HCT116 (cell line): ENCODE measurements at regions not wholly inside any gene's neighbourhood (a gene's known extent, or its start where the extent isn't known, plus 50 kb on each side); places are given as distances from the start of the nearest gene placed in this dataset.

Experiments
- ATAC-seq: fragments of 200-7000 bp; cut with Tn5 transposase; 2 replicates; pipeline ENCODE4 v1.9.1; 2020; ENCODE audit warnings: mild to moderate bottlenecking, moderate library complexity
- BruUV-seq: library from RNA; stranded (reverse); fragments of 400-500 nt; replicated peaks from 2 replicates; lab custom pipeline; 2021; lab: Mats Ljungman, UMichigan
- CTCF ChIA-PET: fragments of 300-600 bp; sonication (Branson Sonifier 250); formaldehyde crosslinking; loops from one replicate; lab custom pipeline; 2021; ENCODE audit warnings: antibody characterized with exemption; lab: Charles Lee
- POLR2A ChIA-PET: fragments of 300-600, 350-600 bp; sonication (Branson Sonifier 250); formaldehyde crosslinking; loops from one replicate; lab custom pipeline; 2021; ENCODE audit warnings: antibody characterized with exemption; lab: Charles Lee
- RAD21 ChIA-PET, 2 experiments: fragments of 300-600 bp; sonication (Branson Sonifier 250); formaldehyde crosslinking; loops; one replicate each; lab custom pipeline; 2023; ENCODE audit warnings: low total read pairs in 2 of 2; ENCODE audit not compliant: uncharacterized antibody in 2 of 2, unreplicated experiment in 2 of 2, low non-redundant PET in 1 of 2; lab: Charles Lee
- DNase-seq: peaks from one replicate; pipeline ENCODE4 v3.0.0-alpha.2; 2010; ENCODE audit warnings: low read depth, low spot score
- H2AFZ ChIP-seq: fragments of 200-600 bp; shearing (Covaris generic), sonication (generic); 2 replicates; pipeline ENCODE4 v1.6.1; 2017; ENCODE audit warnings: low read depth, mixed run types, mixed read lengths, antibody characterized with exemption, low read length; ENCODE audit not compliant: poor library complexity, severe bottlenecking
- H3K27ac ChIP-seq: 2 replicates; pipeline ENCODE4 v1.5.1; 2012; ENCODE audit warnings: low read depth, low read length
- H3K27me3 ChIP-seq: fragments of 200-600 bp; sonication (generic); 2 replicates; pipeline ENCODE4 v1.6.1; 2016; ENCODE audit warnings: mixed run types, low read length, mixed read lengths; ENCODE audit not compliant: insufficient read depth
- H3K36me3 ChIP-seq, 2 experiments: fragments of 200-500 bp in 1 of 2; fragments of 200-600 bp in 1 of 2; sonication (Bioruptor generic) in 1 of 2; sonication (generic) in 1 of 2; 2 replicates each; pipeline versions ENCODE4 v1.5.1 to v1.6.1; 2014 to 2016; ENCODE audit warnings: low read length in 2 of 2, inconsistent platforms in 1 of 2, mixed read lengths in 1 of 2, mixed run types in 1 of 2; ENCODE audit not compliant: insufficient read depth in 2 of 2, control insufficient read depth in 1 of 2
- H3K4me1 ChIP-seq, 2 experiments: fragments of 200-600 bp in 1 of 2; sonication (generic) in 1 of 2; 2 replicates each; pipeline versions ENCODE4 v1.5.1 to v1.6.1; 2012 to 2017; ENCODE audit warnings: low read length in 2 of 2, inconsistent platforms in 1 of 2, mild to moderate bottlenecking in 1 of 2, mixed read lengths in 1 of 2, mixed run types in 1 of 2, moderate library complexity in 1 of 2; ENCODE audit not compliant: insufficient read depth in 2 of 2, control insufficient read depth in 1 of 2
- H3K4me2 ChIP-seq: fragments of 200-600 bp; sonication (generic); 2 replicates; pipeline ENCODE4 v1.6.1; 2017; ENCODE audit warnings: mixed run types, low read length, mixed read lengths
- H3K4me3 ChIP-seq, 2 experiments: fragments of 200-600 bp in 1 of 2; sonication (generic) in 1 of 2; replicated peaks in 1 of 2; 2 replicates each; pipeline ENCODE4 v1.5.1; 2011 to 2016; ENCODE audit warnings: low read length in 2 of 2, control low read depth in 1 of 2, low read depth in 1 of 2, mild to moderate bottlenecking in 1 of 2, mixed read lengths in 1 of 2, mixed run types in 1 of 2
- H3K79me2 ChIP-seq: fragments of 200-600 bp; sonication (generic); 2 replicates; pipeline ENCODE4 v1.6.1; 2017; ENCODE audit warnings: mild to moderate bottlenecking, mixed run types, low read length, moderate library complexity, mixed read lengths; ENCODE audit not compliant: insufficient read depth
- H3K9ac ChIP-seq: fragments of 200-600 bp; sonication (generic); 2 replicates; pipeline ENCODE4 v1.6.1; 2016; ENCODE audit warnings: low read length, mixed read lengths
- H3K9me2 ChIP-seq: fragments of 200-600 bp; sonication (generic), shearing (Covaris generic); 2 replicates; pipeline ENCODE4 v1.6.1; 2017; ENCODE audit warnings: mixed run types, mild to moderate bottlenecking, moderate library complexity; ENCODE audit not compliant: insufficient read depth
- H3K9me3 ChIP-seq, 2 experiments: fragments of 200-500 bp in 1 of 2; fragments of 200-600 bp in 1 of 2; sonication (Bioruptor generic) in 1 of 2; sonication (generic) in 1 of 2; 2 replicates each; pipeline ENCODE4 v1.6.1; 2014 to 2017; ENCODE audit warnings: low read length in 2 of 2, mixed read lengths in 2 of 2, inconsistent platforms in 1 of 2, low read depth in 1 of 2, mild to moderate bottlenecking in 1 of 2, mixed run types in 1 of 2, moderate library complexity in 1 of 2; ENCODE audit not compliant: control insufficient read depth in 1 of 2, insufficient read depth in 1 of 2
- H4K20me1 ChIP-seq: fragments of 200-600 bp; sonication (generic), shearing (Covaris generic); 2 replicates; pipeline ENCODE4 v1.6.1; 2017; ENCODE audit warnings: mixed run types, mild to moderate bottlenecking, moderate library complexity; ENCODE audit not compliant: insufficient read depth
- CBX3 ChIP-seq: IDR thresholded peaks from 2 replicates; pipeline ENCODE4 v1.6.1; 2012; ENCODE audit warnings: low read depth
- CEBPB ChIP-seq: IDR thresholded peaks from 2 replicates; pipeline ENCODE4 v1.6.1; 2012; ENCODE audit warnings: low read depth
- EGR1 ChIP-seq: IDR thresholded peaks from 2 replicates; pipeline ENCODE4 v1.6.1; 2012; ENCODE audit warnings: low read depth
- ELF1 ChIP-seq: IDR thresholded peaks from 2 replicates; pipeline ENCODE4 v1.6.1; 2012; ENCODE audit warnings: low read depth, borderline replicate concordance
- EZH2phosphoT487 ChIP-seq: fragments of 200-600 bp; IDR thresholded peaks from 2 replicates; pipeline ENCODE4 v1.6.1; 2018; ENCODE audit warnings: antibody characterized with exemption, borderline replicate concordance
- JUND ChIP-seq: IDR thresholded peaks from 2 replicates; pipeline ENCODE4 v1.6.1; 2012
- POLR2A ChIP-seq: IDR thresholded peaks from 2 replicates; pipeline ENCODE4 v1.7.0; 2011; ENCODE audit warnings: borderline replicate concordance; ENCODE audit not compliant: insufficient read depth, insufficient read length; ENCODE audit errors: extremely low read depth
- SP1 ChIP-seq: IDR thresholded peaks from 2 replicates; pipeline ENCODE4 v1.6.1; 2012; ENCODE audit warnings: low read depth
- SRF ChIP-seq: IDR thresholded peaks from 2 replicates; pipeline ENCODE4 v1.6.1; 2012; ENCODE audit warnings: low read depth
- TCF7L2 ChIP-seq: IDR thresholded peaks from 2 replicates; pipeline ENCODE4 v1.7.0; 2011; ENCODE audit warnings: borderline replicate concordance, inconsistent platforms; ENCODE audit not compliant: insufficient read depth, insufficient read length; ENCODE audit errors: extremely low read depth
- ZFX ChIP-seq: fragments of 450-650 bp; IDR thresholded peaks from 2 replicates; pipeline ENCODE4 v1.6.1; 2017
- ZNF274 ChIP-seq: fragments of 200-500 bp; sonication (Bioruptor generic); IDR thresholded peaks from 2 replicates; pipeline ENCODE4 v1.6.1; 2014; ENCODE audit warnings: mild to moderate bottlenecking, low read depth, low read length, inconsistent platforms
- intact Hi-C: fragments of 100-400 bp; cut with micrococcal nuclease; formaldehyde crosslinking; loops from 2 replicates; pipeline ENCODE4 v1.10.0; 2022
- TF ChIP-seq, protein P1 (sequence below): IDR thresholded peaks from 2 replicates; pipeline ENCODE4 v1.6.1; 2012
- TF ChIP-seq, protein P2 (sequence below): IDR thresholded peaks from 2 replicates; pipeline ENCODE4 v1.6.1; 2011; ENCODE audit warnings: mild to moderate bottlenecking, low read length, moderate library complexity; ENCODE audit not compliant: insufficient replicate concordance; ENCODE audit errors: extremely low read depth
- TF ChIP-seq, protein P3 (sequence below), 3 experiments: fragments of 200-600 bp in 1 of 3; sonication (generic) in 1 of 3; IDR thresholded peaks in 2 of 3; conservative IDR thresholded peaks in 1 of 3; 2 replicates each; pipeline ENCODE4 v1.5.1; 2012 to 2017; ENCODE audit warnings: low read depth in 2 of 3, low read length in 2 of 3, antibody characterized with exemption in 1 of 3, borderline replicate concordance in 1 of 3, control low read depth in 1 of 3, mild to moderate bottlenecking in 1 of 3, mixed read lengths in 1 of 3, mixed run types in 1 of 3, moderate library complexity in 1 of 3; ENCODE audit not compliant: insufficient read depth in 1 of 3
- TF ChIP-seq, protein P4 (sequence below): IDR thresholded peaks from 2 replicates; pipeline ENCODE4 v1.6.1; 2012
- TF ChIP-seq, protein P5 (sequence below): IDR thresholded peaks from 2 replicates; pipeline ENCODE4 v1.6.1; 2012; ENCODE audit warnings: low read depth

DNA sequence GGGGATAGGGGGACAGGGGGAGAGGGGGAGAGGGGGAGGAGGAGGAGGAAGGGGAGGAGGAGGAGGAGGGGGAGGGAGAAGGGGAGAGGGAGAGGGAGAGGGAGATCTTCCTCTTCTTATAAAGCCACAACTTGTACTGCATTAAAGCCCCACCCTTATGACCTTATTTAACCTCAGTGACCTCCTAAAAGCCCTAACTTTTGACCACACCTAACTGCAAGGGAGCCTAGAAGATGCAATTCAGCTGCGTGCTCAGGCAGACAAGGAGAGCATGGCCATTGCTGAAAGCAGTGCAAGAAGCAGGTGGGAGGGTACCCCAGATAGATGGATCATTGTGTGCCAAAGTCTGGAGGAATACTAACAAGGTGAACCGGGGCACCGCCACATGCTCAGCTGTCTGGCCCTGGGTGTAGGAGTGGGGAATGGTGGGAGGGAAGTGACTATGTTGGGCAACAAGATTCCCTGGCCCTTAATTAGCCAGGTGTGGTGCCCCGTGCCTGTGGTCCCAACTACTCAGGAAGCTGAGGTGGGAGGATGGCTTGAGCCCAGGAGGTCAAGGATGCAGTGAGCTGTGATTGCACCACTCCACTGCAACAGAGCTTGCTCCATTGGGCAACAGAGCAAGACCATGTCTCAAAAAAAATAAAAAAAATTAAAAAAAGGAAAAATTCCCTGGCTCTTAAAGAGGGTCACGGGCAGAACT is 125.4 kb upstream of the BOD1 start:
- intact Hi-C loops = no loop called here
- no peaks in the 10 kb centered on the region for H4K20me1 ChIP-seq
- no peaks in the 10 kb centered on the region for H3K79me2 ChIP-seq
- no peak overlapping the region for H3K4me2 ChIP-seq
- no peak for TF ChIP-seq ZFX
- TF ChIP-seq SP1 = no peak
- no peak for TF ChIP-seq TCF7L2
- TF ChIP-seq EZH2phosphoT487 = no peak
- no peak for TF ChIP-seq CEBPB
- TF ChIP-seq, protein P1, sequence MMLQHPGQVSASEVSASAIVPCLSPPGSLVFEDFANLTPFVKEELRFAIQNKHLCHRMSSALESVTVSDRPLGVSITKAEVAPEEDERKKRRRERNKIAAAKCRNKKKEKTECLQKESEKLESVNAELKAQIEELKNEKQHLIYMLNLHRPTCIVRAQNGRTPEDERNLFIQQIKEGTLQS = no peak
- no peak for TF ChIP-seq JUND
- TF ChIP-seq SRF = no peak
- TF ChIP-seq, protein P2, sequence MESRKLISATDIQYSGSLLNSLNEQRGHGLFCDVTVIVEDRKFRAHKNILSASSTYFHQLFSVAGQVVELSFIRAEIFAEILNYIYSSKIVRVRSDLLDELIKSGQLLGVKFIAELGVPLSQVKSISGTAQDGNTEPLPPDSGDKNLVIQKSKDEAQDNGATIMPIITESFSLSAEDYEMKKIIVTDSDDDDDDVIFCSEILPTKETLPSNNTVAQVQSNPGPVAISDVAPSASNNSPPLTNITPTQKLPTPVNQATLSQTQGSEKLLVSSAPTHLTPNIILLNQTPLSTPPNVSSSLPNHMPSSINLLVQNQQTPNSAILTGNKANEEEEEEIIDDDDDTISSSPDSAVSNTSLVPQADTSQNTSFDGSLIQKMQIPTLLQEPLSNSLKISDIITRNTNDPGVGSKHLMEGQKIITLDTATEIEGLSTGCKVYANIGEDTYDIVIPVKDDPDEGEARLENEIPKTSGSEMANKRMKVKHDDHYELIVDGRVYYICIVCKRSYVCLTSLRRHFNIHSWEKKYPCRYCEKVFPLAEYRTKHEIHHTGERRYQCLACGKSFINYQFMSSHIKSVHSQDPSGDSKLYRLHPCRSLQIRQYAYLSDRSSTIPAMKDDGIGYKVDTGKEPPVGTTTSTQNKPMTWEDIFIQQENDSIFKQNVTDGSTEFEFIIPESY = no peak
- TF ChIP-seq ZNF274 = no peak
- TF ChIP-seq POLR2A = no peak
- no peak for TF ChIP-seq EGR1
- TF ChIP-seq ELF1 = no peak
- TF ChIP-seq, protein P3, sequence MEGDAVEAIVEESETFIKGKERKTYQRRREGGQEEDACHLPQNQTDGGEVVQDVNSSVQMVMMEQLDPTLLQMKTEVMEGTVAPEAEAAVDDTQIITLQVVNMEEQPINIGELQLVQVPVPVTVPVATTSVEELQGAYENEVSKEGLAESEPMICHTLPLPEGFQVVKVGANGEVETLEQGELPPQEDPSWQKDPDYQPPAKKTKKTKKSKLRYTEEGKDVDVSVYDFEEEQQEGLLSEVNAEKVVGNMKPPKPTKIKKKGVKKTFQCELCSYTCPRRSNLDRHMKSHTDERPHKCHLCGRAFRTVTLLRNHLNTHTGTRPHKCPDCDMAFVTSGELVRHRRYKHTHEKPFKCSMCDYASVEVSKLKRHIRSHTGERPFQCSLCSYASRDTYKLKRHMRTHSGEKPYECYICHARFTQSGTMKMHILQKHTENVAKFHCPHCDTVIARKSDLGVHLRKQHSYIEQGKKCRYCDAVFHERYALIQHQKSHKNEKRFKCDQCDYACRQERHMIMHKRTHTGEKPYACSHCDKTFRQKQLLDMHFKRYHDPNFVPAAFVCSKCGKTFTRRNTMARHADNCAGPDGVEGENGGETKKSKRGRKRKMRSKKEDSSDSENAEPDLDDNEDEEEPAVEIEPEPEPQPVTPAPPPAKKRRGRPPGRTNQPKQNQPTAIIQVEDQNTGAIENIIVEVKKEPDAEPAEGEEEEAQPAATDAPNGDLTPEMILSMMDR (IDR thresholded peaks at IDR 0.05 in 2 of 3, conservative IDR thresholded peaks at IDR 0.05 in 1 of 3; ENCODE audit: borderline replicate concordance in 1 of 3, insufficient read depth in 1 of 3, low read depth in 2 of 3, low read length in 2 of 3) = no peak
- TF ChIP-seq CBX3 = no peak
- TF ChIP-seq, protein P4, sequence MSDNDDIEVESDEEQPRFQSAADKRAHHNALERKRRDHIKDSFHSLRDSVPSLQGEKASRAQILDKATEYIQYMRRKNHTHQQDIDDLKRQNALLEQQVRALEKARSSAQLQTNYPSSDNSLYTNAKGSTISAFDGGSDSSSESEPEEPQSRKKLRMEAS = no peak
- TF ChIP-seq, protein P5, sequence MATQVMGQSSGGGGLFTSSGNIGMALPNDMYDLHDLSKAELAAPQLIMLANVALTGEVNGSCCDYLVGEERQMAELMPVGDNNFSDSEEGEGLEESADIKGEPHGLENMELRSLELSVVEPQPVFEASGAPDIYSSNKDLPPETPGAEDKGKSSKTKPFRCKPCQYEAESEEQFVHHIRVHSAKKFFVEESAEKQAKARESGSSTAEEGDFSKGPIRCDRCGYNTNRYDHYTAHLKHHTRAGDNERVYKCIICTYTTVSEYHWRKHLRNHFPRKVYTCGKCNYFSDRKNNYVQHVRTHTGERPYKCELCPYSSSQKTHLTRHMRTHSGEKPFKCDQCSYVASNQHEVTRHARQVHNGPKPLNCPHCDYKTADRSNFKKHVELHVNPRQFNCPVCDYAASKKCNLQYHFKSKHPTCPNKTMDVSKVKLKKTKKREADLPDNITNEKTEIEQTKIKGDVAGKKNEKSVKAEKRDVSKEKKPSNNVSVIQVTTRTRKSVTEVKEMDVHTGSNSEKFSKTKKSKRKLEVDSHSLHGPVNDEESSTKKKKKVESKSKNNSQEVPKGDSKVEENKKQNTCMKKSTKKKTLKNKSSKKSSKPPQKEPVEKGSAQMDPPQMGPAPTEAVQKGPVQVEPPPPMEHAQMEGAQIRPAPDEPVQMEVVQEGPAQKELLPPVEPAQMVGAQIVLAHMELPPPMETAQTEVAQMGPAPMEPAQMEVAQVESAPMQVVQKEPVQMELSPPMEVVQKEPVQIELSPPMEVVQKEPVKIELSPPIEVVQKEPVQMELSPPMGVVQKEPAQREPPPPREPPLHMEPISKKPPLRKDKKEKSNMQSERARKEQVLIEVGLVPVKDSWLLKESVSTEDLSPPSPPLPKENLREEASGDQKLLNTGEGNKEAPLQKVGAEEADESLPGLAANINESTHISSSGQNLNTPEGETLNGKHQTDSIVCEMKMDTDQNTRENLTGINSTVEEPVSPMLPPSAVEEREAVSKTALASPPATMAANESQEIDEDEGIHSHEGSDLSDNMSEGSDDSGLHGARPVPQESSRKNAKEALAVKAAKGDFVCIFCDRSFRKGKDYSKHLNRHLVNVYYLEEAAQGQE = no peak
- no peak overlapping the region for H3K9ac ChIP-seq
- no peaks in the 10 kb centered on the region for H3K9me3 ChIP-seq
- H3K4me3 ChIP-seq = no peak overlapping the region
- no peaks in the 10 kb centered on the region for H3K27me3 ChIP-seq
- DNase-seq (no peak), ATAC-seq (no peak)
- POLR2A ChIA-PET = no interaction called here
- BruUV-seq = no TSS peak
- H2AFZ ChIP-seq = no peak overlapping the region
- H3K36me3 ChIP-seq = no peaks in the 10 kb centered on the region
- peaks cover 0 to 7% of the 10 kb centered on the region in 2 experiments; a peak in 1 of 4 replicates for H3K4me1 ChIP-seq
- RAD21 ChIA-PET = no interaction called here
- no peak overlapping the region for H3K27ac ChIP-seq
- no peaks in the 10 kb centered on the region for H3K9me2 ChIP-seq
- CTCF ChIA-PET = no interaction called here
